GM12878 (cell line): ENCODE measurements at regions not wholly inside any gene's neighbourhood (a gene's known extent, or its start where the extent isn't known, plus 50 kb on each side); places are given as distances from the start of the nearest gene placed in this dataset.

Experiments
- ATAC-seq: fragments of 200-7000 bp; cut with Tn5 transposase; 3 replicates; pipeline ENCODE4 v1.9.1; 2020; ENCODE audit warnings: mild to moderate bottlenecking, moderate library complexity
- BruUV-seq: library from RNA; stranded (reverse); fragments of 400-500 nt; replicated peaks from 2 replicates; lab custom pipeline; 2021; lab: Mats Ljungman, UMichigan
- CTCF ChIA-PET: fragments of 300-600 bp; sonication (Branson Sonifier 250); formaldehyde crosslinking; extraction: SDS; loops from one replicate; lab custom pipeline; 2021; ENCODE audit warnings: inconsistent platforms; lab: Yijun Ruan, JAX
- POLR2A ChIA-PET: fragments of 350-600 bp; formaldehyde crosslinking; extraction: SDS; loops from one replicate; lab custom pipeline; 2021; ENCODE audit warnings: inconsistent platforms; lab: Charles Lee
- RAD21 ChIA-PET: fragments of 300-600 bp; sonication (Branson Sonifier 250); formaldehyde crosslinking; loops from one replicate; lab custom pipeline; 2023; ENCODE audit warnings: antibody characterized with exemption; ENCODE audit not compliant: unreplicated experiment; lab: Charles Lee
- SMC1A ChIA-PET: fragments of 300-600 bp; sonication (Branson Sonifier 250); formaldehyde crosslinking; loops from one replicate; lab custom pipeline; 2023; ENCODE audit not compliant: unreplicated experiment, uncharacterized antibody; lab: Charles Lee
- DNase-seq: peaks from one replicate; pipeline ENCODE4 v3.0.0-alpha.2; 2011; ENCODE audit warnings: low read depth, low spot score
- FAIRE-seq: peaks from 3 replicates; lab custom pipeline; 2011; peaks lifted over from hg19 to GRCh38; lab: Jason Lieb, UNC
- H2AFZ ChIP-seq: 2 replicates; pipeline ENCODE4 v1.6.0; 2011; ENCODE audit warnings: low read depth, low read length, control low read depth; ENCODE audit not compliant: control insufficient read depth
- H3K27ac ChIP-seq: 2 replicates; pipeline ENCODE4 v1.5.1; 2011; ENCODE audit warnings: control low read depth; ENCODE audit not compliant: control insufficient read depth, insufficient read depth
- H3K27me3 ChIP-seq, 2 experiments: replicated peaks in 1 of 2; 2 replicates each; pipeline versions ENCODE4 v1.6.0 to v1.6.1; 2011; ENCODE audit warnings: low read length in 1 of 2; ENCODE audit not compliant: control insufficient read depth in 2 of 2, insufficient read depth in 2 of 2
- H3K36me3 ChIP-seq, 2 experiments: 2 replicates each; pipeline ENCODE4 v1.5.1; 2011; ENCODE audit warnings: low read length in 1 of 2; ENCODE audit not compliant: control insufficient read depth in 2 of 2, insufficient read depth in 2 of 2
- H3K4me1 ChIP-seq: 2 replicates; pipeline ENCODE4 v1.6.1; 2011; ENCODE audit warnings: mild to moderate bottlenecking, low read length, moderate library complexity, mixed read lengths; ENCODE audit not compliant: control insufficient read depth, insufficient read depth
- H3K4me2 ChIP-seq: 2 replicates; pipeline ENCODE4 v1.6.0; 2011; ENCODE audit warnings: control low read depth; ENCODE audit not compliant: control insufficient read depth, insufficient read depth
- H3K4me3 ChIP-seq: fragments of 200-600 bp; sonication (generic); 2 replicates; pipeline ENCODE4 v1.5.1; 2016
- H3K79me2 ChIP-seq: 2 replicates; pipeline ENCODE4 v1.6.0; 2011; ENCODE audit warnings: low read length; ENCODE audit not compliant: control insufficient read depth, insufficient read depth
- H3K9ac ChIP-seq: 2 replicates; pipeline ENCODE4 v1.8.0; 2011; ENCODE audit warnings: low read length, control low read depth, mixed read lengths; ENCODE audit not compliant: control insufficient read depth, insufficient read depth
- H3K9me3 ChIP-seq: replicated peaks from 3 replicates; pipeline ENCODE4 v1.5.1; 2011; ENCODE audit warnings: mild to moderate bottlenecking, low read length; ENCODE audit not compliant: control insufficient read depth, insufficient read depth
- H4K20me1 ChIP-seq: 2 replicates; pipeline ENCODE4 v1.6.0; 2011; ENCODE audit not compliant: control insufficient read depth, insufficient read depth
- BRCA1 ChIP-seq: IDR thresholded peaks from 2 replicates; pipeline ENCODE4 v1.6.1; 2011; ENCODE audit warnings: low read depth, low read length, improper control_type of control experiment
- HDAC2 ChIP-seq: fragments of 200-600 bp; sonication (generic); IDR thresholded peaks from 2 replicates; pipeline ENCODE4 v1.6.1; 2017
- HDGF ChIP-seq: fragments of 450-650 bp; IDR thresholded peaks from 2 replicates; pipeline ENCODE4 v1.6.1; 2016; ENCODE audit warnings: antibody characterized with exemption
- MTA3 ChIP-seq: IDR thresholded peaks from 2 replicates; pipeline ENCODE4 v1.6.1; 2012; ENCODE audit warnings: low read length, inconsistent platforms, borderline replicate concordance
- POLR2AphosphoS2 ChIP-seq: IDR thresholded peaks from 2 replicates; pipeline ENCODE4 v1.6.1; 2011; ENCODE audit warnings: low read depth, mild to moderate bottlenecking, low read length, improper control_type of control experiment, moderate library complexity
- SUZ12 ChIP-seq: fragments of 200-600 bp; sonication (generic); IDR thresholded peaks from one replicate; pipeline ENCODE4 v1.6.1; 2018; ENCODE audit warnings: antibody characterized with exemption, mild to moderate bottlenecking; ENCODE audit not compliant: unreplicated experiment
- TAF1 ChIP-seq: IDR thresholded peaks from 2 replicates; pipeline ENCODE4 v1.6.1; 2011; ENCODE audit warnings: mild to moderate bottlenecking, low read depth, low read length, borderline replicate concordance
- TBL1XR1 ChIP-seq: IDR thresholded peaks from 2 replicates; pipeline ENCODE4 v1.6.1; 2012; ENCODE audit warnings: low read depth, low read length, improper control_type of control experiment
- ZBTB4 ChIP-seq: fragments of 450-650 bp; formaldehyde crosslinking; IDR thresholded peaks from 2 replicates; pipeline ENCODE4 v1.4.0; 2022; ENCODE audit warnings: mild to moderate bottlenecking, moderate library complexity
- WGBS: methylation state at CpG from one replicate; pipeline ENCODE4 v1.1.6; 2016; ENCODE audit warnings: low lambda C conversion rate; ENCODE audit not compliant: insufficient replicate concordance, insufficient coverage; ENCODE audit errors: missing lambda C conversion rate; 5-methylcytosine and 5-hydroxymethylcytosine counted together
- in situ Hi-C: fragments of 300-500 bp; cut with MboI; formaldehyde crosslinking; loops from 9 replicates; pipeline ENCODE4 v1.14.3; 2018; ENCODE audit warnings: mixed read lengths
- intact Hi-C: fragments of 100-400 bp; cut with micrococcal nuclease; formaldehyde crosslinking; loops from one replicate; pipeline ENCODE4 v1.14.2; 2022; ENCODE audit not compliant: unreplicated experiment
- TF ChIP-seq, protein P1 (sequence below): fragments of 450-650 bp; IDR thresholded peaks from 2 replicates; pipeline ENCODE4 v1.6.1; 2017; ENCODE audit warnings: mild to moderate bottlenecking, moderate library complexity
- TF ChIP-seq, protein P2 (sequence below), 3 experiments: IDR thresholded peaks in 2 of 3; conservative IDR thresholded peaks in 1 of 3; 2 replicates each; pipeline ENCODE4 v1.5.1; 2011; ENCODE audit warnings: low read depth in 3 of 3, low read length in 3 of 3, mild to moderate bottlenecking in 3 of 3, control low read depth in 2 of 3, moderate library complexity in 2 of 3, inconsistent platforms in 1 of 3, mixed read lengths in 1 of 3; ENCODE audit not compliant: control insufficient read depth in 2 of 3, insufficient read depth in 1 of 3; ENCODE audit errors: extremely low read depth in 1 of 3
- TF ChIP-seq, protein P3 (sequence below): IDR thresholded peaks from 2 replicates; pipeline ENCODE4 v1.6.1; 2012; ENCODE audit warnings: low read depth, low read length, improper control_type of control experiment

DNA sequence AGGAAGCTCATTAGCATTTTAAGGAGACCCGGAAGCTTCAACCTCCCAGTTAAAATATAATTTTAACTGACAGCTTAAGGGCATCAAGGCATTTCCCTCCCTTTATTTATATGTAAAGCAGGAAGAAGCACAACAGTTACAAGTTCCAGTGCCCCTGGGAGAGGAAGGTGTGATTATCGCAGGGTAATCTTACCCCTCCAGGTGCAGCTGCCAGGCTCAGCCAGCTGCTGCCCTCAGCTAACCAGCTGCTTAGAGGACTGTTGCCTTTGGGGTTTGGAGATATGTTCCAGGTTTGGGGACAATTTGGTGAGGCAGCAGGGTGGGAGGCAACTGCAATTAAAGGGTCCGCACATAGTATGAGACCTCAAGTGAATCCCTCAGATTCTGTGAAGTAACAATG is 55.3 kb upstream of the SETBP1 start:
- ChIA-PET POLR2A (no interaction called here), SMC1A (interaction anchor here (0.7 to 0.9 kb wide), 2 partner anchors 9 to 10 kb away, joined by 3 read pairs; no protein-coding TSS in a partner anchor), CTCF (no interaction called here), RAD21 (no interaction called here)
- H3K27ac ChIP-seq: no peak overlapping the region
- no peaks in the 10 kb centered on the region for H3K9me3 ChIP-seq
- H4K20me1 ChIP-seq: no peaks in the 10 kb centered on the region
- DNase-seq (no peak), FAIRE-seq (no peak), ATAC-seq (no peak)
- no peak overlapping the region for H2AFZ ChIP-seq
- no peak overlapping the region for H3K4me3 ChIP-seq
- BruUV-seq: no TSS peak
- no peak overlapping the region for H3K9ac ChIP-seq
- no peaks in the 10 kb centered on the region for H3K36me3 ChIP-seq
- H3K4me1 ChIP-seq: no peaks in the 10 kb centered on the region
- intact Hi-C loops: no loop called here
- no peaks in the 10 kb centered on the region for H3K27me3 ChIP-seq
- no peak overlapping the region for H3K4me2 ChIP-seq
- no peaks in the 10 kb centered on the region for H3K79me2 ChIP-seq
- in situ Hi-C loops: no loop called here
- 77% methylated on average over 3 of the region's 3 CpGs for whole genome bisulfite sequencing
- no peak for TF ChIP-seq POLR2AphosphoS2
- TF ChIP-seq SUZ12: no peak
- TF ChIP-seq HDAC2: no peak
- TF ChIP-seq, protein P1, sequence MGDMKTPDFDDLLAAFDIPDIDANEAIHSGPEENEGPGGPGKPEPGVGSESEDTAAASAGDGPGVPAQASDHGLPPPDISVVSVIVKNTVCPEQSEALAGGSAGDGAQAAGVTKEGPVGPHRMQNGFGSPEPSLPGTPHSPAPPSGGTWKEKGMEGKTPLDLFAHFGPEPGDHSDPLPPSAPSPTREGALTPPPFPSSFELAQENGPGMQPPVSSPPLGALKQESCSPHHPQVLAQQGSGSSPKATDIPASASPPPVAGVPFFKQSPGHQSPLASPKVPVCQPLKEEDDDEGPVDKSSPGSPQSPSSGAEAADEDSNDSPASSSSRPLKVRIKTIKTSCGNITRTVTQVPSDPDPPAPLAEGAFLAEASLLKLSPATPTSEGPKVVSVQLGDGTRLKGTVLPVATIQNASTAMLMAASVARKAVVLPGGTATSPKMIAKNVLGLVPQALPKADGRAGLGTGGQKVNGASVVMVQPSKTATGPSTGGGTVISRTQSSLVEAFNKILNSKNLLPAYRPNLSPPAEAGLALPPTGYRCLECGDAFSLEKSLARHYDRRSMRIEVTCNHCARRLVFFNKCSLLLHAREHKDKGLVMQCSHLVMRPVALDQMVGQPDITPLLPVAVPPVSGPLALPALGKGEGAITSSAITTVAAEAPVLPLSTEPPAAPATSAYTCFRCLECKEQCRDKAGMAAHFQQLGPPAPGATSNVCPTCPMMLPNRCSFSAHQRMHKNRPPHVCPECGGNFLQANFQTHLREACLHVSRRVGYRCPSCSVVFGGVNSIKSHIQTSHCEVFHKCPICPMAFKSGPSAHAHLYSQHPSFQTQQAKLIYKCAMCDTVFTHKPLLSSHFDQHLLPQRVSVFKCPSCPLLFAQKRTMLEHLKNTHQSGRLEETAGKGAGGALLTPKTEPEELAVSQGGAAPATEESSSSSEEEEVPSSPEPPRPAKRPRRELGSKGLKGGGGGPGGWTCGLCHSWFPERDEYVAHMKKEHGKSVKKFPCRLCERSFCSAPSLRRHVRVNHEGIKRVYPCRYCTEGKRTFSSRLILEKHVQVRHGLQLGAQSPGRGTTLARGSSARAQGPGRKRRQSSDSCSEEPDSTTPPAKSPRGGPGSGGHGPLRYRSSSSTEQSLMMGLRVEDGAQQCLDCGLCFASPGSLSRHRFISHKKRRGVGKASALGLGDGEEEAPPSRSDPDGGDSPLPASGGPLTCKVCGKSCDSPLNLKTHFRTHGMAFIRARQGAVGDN: no peak
- TF ChIP-seq MTA3: no peak
- TF ChIP-seq, protein P2, sequence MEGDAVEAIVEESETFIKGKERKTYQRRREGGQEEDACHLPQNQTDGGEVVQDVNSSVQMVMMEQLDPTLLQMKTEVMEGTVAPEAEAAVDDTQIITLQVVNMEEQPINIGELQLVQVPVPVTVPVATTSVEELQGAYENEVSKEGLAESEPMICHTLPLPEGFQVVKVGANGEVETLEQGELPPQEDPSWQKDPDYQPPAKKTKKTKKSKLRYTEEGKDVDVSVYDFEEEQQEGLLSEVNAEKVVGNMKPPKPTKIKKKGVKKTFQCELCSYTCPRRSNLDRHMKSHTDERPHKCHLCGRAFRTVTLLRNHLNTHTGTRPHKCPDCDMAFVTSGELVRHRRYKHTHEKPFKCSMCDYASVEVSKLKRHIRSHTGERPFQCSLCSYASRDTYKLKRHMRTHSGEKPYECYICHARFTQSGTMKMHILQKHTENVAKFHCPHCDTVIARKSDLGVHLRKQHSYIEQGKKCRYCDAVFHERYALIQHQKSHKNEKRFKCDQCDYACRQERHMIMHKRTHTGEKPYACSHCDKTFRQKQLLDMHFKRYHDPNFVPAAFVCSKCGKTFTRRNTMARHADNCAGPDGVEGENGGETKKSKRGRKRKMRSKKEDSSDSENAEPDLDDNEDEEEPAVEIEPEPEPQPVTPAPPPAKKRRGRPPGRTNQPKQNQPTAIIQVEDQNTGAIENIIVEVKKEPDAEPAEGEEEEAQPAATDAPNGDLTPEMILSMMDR (IDR thresholded peaks at IDR 0.05 in 2 of 3, conservative IDR thresholded peaks at IDR 0.05 in 1 of 3; ENCODE audit: control insufficient read depth in 2 of 3, extremely low read depth in 1 of 3, insufficient read depth in 1 of 3, low read depth in 3 of 3, low read length in 3 of 3): no peak
- TF ChIP-seq, protein P3, sequence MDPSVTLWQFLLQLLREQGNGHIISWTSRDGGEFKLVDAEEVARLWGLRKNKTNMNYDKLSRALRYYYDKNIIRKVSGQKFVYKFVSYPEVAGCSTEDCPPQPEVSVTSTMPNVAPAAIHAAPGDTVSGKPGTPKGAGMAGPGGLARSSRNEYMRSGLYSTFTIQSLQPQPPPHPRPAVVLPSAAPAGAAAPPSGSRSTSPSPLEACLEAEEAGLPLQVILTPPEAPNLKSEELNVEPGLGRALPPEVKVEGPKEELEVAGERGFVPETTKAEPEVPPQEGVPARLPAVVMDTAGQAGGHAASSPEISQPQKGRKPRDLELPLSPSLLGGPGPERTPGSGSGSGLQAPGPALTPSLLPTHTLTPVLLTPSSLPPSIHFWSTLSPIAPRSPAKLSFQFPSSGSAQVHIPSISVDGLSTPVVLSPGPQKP: no peak
- TF ChIP-seq TAF1: no peak
- TF ChIP-seq BRCA1: no peak
- TF ChIP-seq TBL1XR1: no peak
- no peak for TF ChIP-seq HDGF
- no peak for TF ChIP-seq ZBTB4 (CRISPR knock-in tag)
